GM12891 (cell line): ENCODE measurements at regions not wholly inside any gene's neighbourhood (a gene's known extent, or its start where the extent isn't known, plus 50 kb on each side); places are given as distances from the start of the nearest gene placed in this dataset.

Experiments
- POLR2A ChIP-seq: IDR thresholded peaks from 2 replicates; pipeline ENCODE4 v1.6.1; 2011; ENCODE audit warnings: low read depth, low read length, control low read depth
- POLR2AphosphoS5 ChIP-seq: IDR thresholded peaks from 2 replicates; pipeline ENCODE4 v1.6.1; 2011; ENCODE audit warnings: low read depth, low read length, control low read depth
- TAF1 ChIP-seq: IDR thresholded peaks from 2 replicates; pipeline ENCODE4 v1.6.1; 2011; ENCODE audit warnings: low read depth, low read length, control low read depth

DNA sequence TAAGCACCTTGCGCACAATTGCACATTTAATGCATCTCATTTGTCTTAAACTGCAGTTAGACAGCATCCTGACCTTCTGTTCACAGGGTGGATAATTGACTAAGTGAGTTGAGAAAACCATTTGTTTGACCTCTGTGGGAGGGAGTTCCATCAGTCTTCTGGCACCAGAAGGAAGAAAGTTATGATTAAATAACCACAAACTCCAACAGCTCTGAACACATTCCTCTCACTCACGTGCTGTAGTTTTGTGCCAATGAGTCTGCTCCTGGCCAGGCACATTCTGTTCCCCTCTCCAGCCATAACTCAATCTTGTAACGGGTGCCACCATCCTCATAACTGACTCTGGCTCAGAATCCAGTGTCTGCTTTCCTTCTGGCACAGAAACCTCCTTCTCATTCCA lies 817.2 kb downstream of the SLITRK1 start:
- TF ChIP-seq POLR2AphosphoS5 (no peak), POLR2A (no peak), TAF1 (no peak)
